ENCODE measurements at regions not wholly inside any gene's neighbourhood (a gene's known extent, or its start where the extent isn't known, plus 50 kb on each side); places are given as distances from the start of the nearest gene placed in this dataset.

GRCh38 chr2:215606219-215606618 is 170.4 kb upstream of the FN1 start:
- TF ChIP-seq ZBTB33 (IDR thresholded peaks at IDR 0.05) (no peak), CTCF (IDR thresholded peaks at IDR 0.05; ENCODE audit: low read depth, low read length, missing input control) (no peak), FOXA1 (IDR thresholded peaks at IDR 0.05) (no peak), RXRA (IDR thresholded peaks at IDR 0.05) (no peak), YY1 (IDR thresholded peaks at IDR 0.05) (no peak), SP1 (IDR thresholded peaks at IDR 0.05) (no peak), RAD21 (IDR thresholded peaks at IDR 0.05) (no peak)
- TF ChIP-seq, protein P1, sequence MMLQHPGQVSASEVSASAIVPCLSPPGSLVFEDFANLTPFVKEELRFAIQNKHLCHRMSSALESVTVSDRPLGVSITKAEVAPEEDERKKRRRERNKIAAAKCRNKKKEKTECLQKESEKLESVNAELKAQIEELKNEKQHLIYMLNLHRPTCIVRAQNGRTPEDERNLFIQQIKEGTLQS (IDR thresholded peaks at IDR 0.05), result no peak
- TF ChIP-seq, protein P2, sequence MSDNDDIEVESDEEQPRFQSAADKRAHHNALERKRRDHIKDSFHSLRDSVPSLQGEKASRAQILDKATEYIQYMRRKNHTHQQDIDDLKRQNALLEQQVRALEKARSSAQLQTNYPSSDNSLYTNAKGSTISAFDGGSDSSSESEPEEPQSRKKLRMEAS (IDR thresholded peaks at IDR 0.05), result no peak

Measured in liver (tissue), 3 donors.